Prostate gland (tissue), 2 donors: ENCODE measurements at regions not wholly inside any gene's neighbourhood (a gene's known extent, or its start where the extent isn't known, plus 50 kb on each side); places are given as distances from the start of the nearest gene placed in this dataset.

Experiments
- DNase-seq: peaks from one replicate; pipeline ENCODE4 v3.0.0-alpha.2; 2019; ENCODE audit warnings: low spot score
- H3K27ac ChIP-seq, 2 donors: fragments of 200-600 bp; sonication (generic); 2 replicates each; pipeline ENCODE4 v1.5.1; 2017 to 2019
- H3K27me3 ChIP-seq: fragments of 200-600 bp; sonication (generic); replicated peaks from 2 replicates; pipeline ENCODE4 v1.5.1; 2019; ENCODE audit not compliant: insufficient read depth
- H3K36me3 ChIP-seq, 2 donors: fragments of 200-600 bp; sonication (generic); 1 replicate in 1 of 2; 2 replicates in 1 of 2; pipeline versions ENCODE4 v1.5.1 to v1.8.1; 2017 to 2019
- H3K4me1 ChIP-seq: fragments of 200-600 bp; sonication (generic); replicated peaks from 2 replicates; pipeline ENCODE4 v1.5.1; 2019
- H3K4me3 ChIP-seq, 2 donors: fragments of 200-600 bp; sonication (generic); 2 replicates each; pipeline ENCODE4 v1.5.1; 2017 to 2019
- H3K9me3 ChIP-seq: fragments of 200-600 bp; sonication (generic); 2 replicates; pipeline ENCODE4 v1.5.1; 2017
- CTCF ChIP-seq, 4 experiments: fragments of 200-600 bp in 2 of 4; fragments of 450-650 bp in 2 of 4; sonication (generic) in 2 of 4; IDR thresholded peaks; 1 replicate in 3 of 4; 2 replicates in 1 of 4; pipeline ENCODE4 v1.5.1; 2016 to 2019; ENCODE audit warnings: antibody characterized with exemption in 4 of 4, mild to moderate bottlenecking in 2 of 4, moderate library complexity in 2 of 4
- POLR2A ChIP-seq: fragments of 450-650 bp; IDR thresholded peaks from one replicate; pipeline ENCODE4 v1.6.1; 2016; ENCODE audit warnings: antibody characterized with exemption, mild to moderate bottlenecking
- POLR2AphosphoS5 ChIP-seq: sonication (generic); formaldehyde crosslinking; IDR thresholded peaks from one replicate; pipeline ENCODE4 v1.6.1; 2017; ENCODE audit warnings: antibody characterized with exemption
- WGBS: methylation state at CpG from one replicate; pipeline ENCODE4 v1.1.5; 2018; 5-methylcytosine and 5-hydroxymethylcytosine counted together
- intact Hi-C: fragments of 100-400 bp; cut with DNase I; formaldehyde crosslinking; loops from one replicate; pipeline ENCODE4 v1.14.2; 2022

- Histone ChIP-seq H3K4me1 (peaks cover 4% of the 10 kb centered on the region), H3K4me3 (no peak overlapping the region), H3K36me3 (no peaks in the 10 kb centered on the region), H3K9me3 (no peaks in the 10 kb centered on the region), H3K27ac (peak overlapping the region in 1 of 2 donors; percentile 16), H3K27me3 (no peaks in the 10 kb centered on the region)
- 44% methylated on average over 10 of the region's 10 CpGs for WGBS
- TF ChIP-seq CTCF (IDR thresholded peaks at IDR 0.05), result no peak
- TF ChIP-seq POLR2A, result no peak
- no peak for TF ChIP-seq POLR2AphosphoS5
- no peak for DNase-seq
- intact Hi-C loops, result no loop called here
Observed at GRCh38 chr10:117797296-117797695, 249.4 kb downstream of the RAB11FIP2 start.

GRCh38 chr10:117801691-117802090, 245.1 kb downstream of the RAB11FIP2 start:
- no peaks in the 10 kb centered on the region for H3K9me3 ChIP-seq
- no peak for DNase-seq

GRCh38 chr10:117804470-117805011, 242.2 kb downstream of the RAB11FIP2 start:
- Histone ChIP-seq H3K36me3 (no peaks in the 10 kb centered on the region), H3K27ac (peak overlapping the region; percentile 1 to 69), H3K9me3 (no peaks in the 10 kb centered on the region), H3K4me3 (no peak overlapping the region), H3K27me3 (no peaks in the 10 kb centered on the region), H3K4me1 (no peaks in the 10 kb centered on the region)
- intact Hi-C loops, result loop anchor here (5.0 to 10.0 kb wide), 2 partner anchors 238 to 340 kb away; no protein-coding TSS in a partner anchor
- no peak for TF ChIP-seq CTCF (IDR thresholded peaks at IDR 0.05)
- TF ChIP-seq POLR2AphosphoS5, result peak; percentile 76
- TF ChIP-seq POLR2A, result no peak
- peak; percentile 12 for DNase-seq
- WGBS, result 36% methylated on average over 13 of the region's 13 CpGs

More at GRCh38 chr10:117801691-117802090, 245.1 kb downstream of the RAB11FIP2 start:
- Histone ChIP-seq H3K36me3 (no peaks in the 10 kb centered on the region), H3K27me3 (no peaks in the 10 kb centered on the region), H3K4me3 (no peak overlapping the region), H3K27ac (no peak overlapping the region), H3K4me1 (no peaks in the 10 kb centered on the region)
- peak; percentile 12 for TF ChIP-seq POLR2AphosphoS5
- no peak for TF ChIP-seq POLR2A
- TF ChIP-seq CTCF (IDR thresholded peaks at IDR 0.05), result no peak
- WGBS, result 41% methylated on average over 7 of the region's 7 CpGs
- intact Hi-C loops, result loop anchor here (10.0 kb wide), 1 partner anchor 337 kb away; no protein-coding TSS in a partner anchor

- intact Hi-C loops, result loop anchor here (5.0 to 10.0 kb wide), 2 partner anchors 237 to 340 kb away; no protein-coding TSS in a partner anchor
- H3K27ac ChIP-seq, result peak overlapping the region; percentile 1 to 69
- 82% methylated on average over 13 of the region's 13 CpGs for WGBS
Observed at GRCh38 chr10:117805139-117805538, 241.6 kb downstream of the RAB11FIP2 start.

More at GRCh38 chr10:117805139-117805538, 241.6 kb downstream of the RAB11FIP2 start:
- no peaks in the 10 kb centered on the region for H3K9me3 ChIP-seq
- no peak for DNase-seq
- TF ChIP-seq CTCF (IDR thresholded peaks at IDR 0.05) (no peak), POLR2AphosphoS5 (no peak), POLR2A (no peak)
- H3K4me3 ChIP-seq, result no peak overlapping the region
- no peaks in the 10 kb centered on the region for H3K36me3 ChIP-seq
- H3K27me3 ChIP-seq, result no peaks in the 10 kb centered on the region
- no peaks in the 10 kb centered on the region for H3K4me1 ChIP-seq
